Activated CD8-positive, alpha-beta T cell treated with anti-CD3 and anti-CD28 coated beads, Interleukin-2, amount 10 ng/mL, durations not matched to agents 7 days and 5 days (primary cell): ENCODE measurements at regions not wholly inside any gene's neighbourhood (a gene's known extent, or its start where the extent isn't known, plus 50 kb on each side); places are given as distances from the start of the nearest gene placed in this dataset.

Experiments
- ATAC-seq: fragments of 150-1000 bp; cut with Tn5 transposase; one replicate; pipeline ENCODE4 v1.10.0; 2021; ENCODE audit warnings: moderate library complexity
- CTCF ChIA-PET: fragments of 350-600 bp; sonication (Branson Sonifier 250); formaldehyde crosslinking; loops from one replicate; lab custom pipeline; 2021; ENCODE audit warnings: antibody characterized with exemption; lab: Charles Lee
- POLR2A ChIA-PET: fragments of 350-600 bp; sonication (Branson Sonifier 250); formaldehyde crosslinking; loops from one replicate; lab custom pipeline; 2021; ENCODE audit warnings: antibody characterized with exemption; lab: Charles Lee
- DNase-seq: peaks from one replicate; pipeline ENCODE4 v3.0.0-alpha.2; 2020
- H3K27ac Mint-ChIP-seq: one replicate; pipeline ENCODE4 v1.8.0; 2021; ENCODE audit warnings: mild to moderate bottlenecking, mixed read lengths
- H3K27me3 Mint-ChIP-seq: one replicate; pipeline ENCODE4 v1.8.0; 2021; ENCODE audit warnings: low read depth, mixed read lengths
- H3K36me3 Mint-ChIP-seq: one replicate; pipeline ENCODE4 v1.8.0; 2021; ENCODE audit warnings: low read depth, mixed read lengths
- H3K4me1 Mint-ChIP-seq: one replicate; pipeline ENCODE4 v1.8.0; 2021; ENCODE audit warnings: low read depth, mixed read lengths
- H3K4me3 Mint-ChIP-seq: one replicate; pipeline ENCODE4 v1.8.0; 2021; ENCODE audit warnings: mild to moderate bottlenecking, mixed read lengths
- H3K9me3 Mint-ChIP-seq: one replicate; pipeline ENCODE4 v1.8.0; 2022; ENCODE audit warnings: mixed read lengths; ENCODE audit not compliant: insufficient read depth

GRCh38 chr15:47523681-47524475, 193.4 kb upstream of the SEMA6D start:
- ATAC-seq (no peak), DNase-seq (no peak)
- Mint-ChIP-seq H3K9me3 (peaks cover 3% of the 10 kb centered on the region), H3K27ac (no peak overlapping the region), H3K36me3 (no peaks in the 10 kb centered on the region), H3K27me3 (no peaks in the 10 kb centered on the region), H3K4me3 (no peak overlapping the region), H3K4me1 (no peaks in the 10 kb centered on the region)
- ChIA-PET POLR2A (interaction anchor here (0.6 kb wide), 1 partner anchor 790 kb away, joined by 3 read pairs; no protein-coding TSS in a partner anchor), CTCF (no interaction called here)

- POLR2A ChIA-PET: no interaction called here
- H3K4me3 Mint-ChIP-seq: no peak overlapping the region
- ATAC-seq (no peak), DNase-seq (no peak)
- no peaks in the 10 kb centered on the region for H3K27me3 Mint-ChIP-seq
- H3K36me3 Mint-ChIP-seq: no peaks in the 10 kb centered on the region
- no peak overlapping the region for H3K27ac Mint-ChIP-seq
- H3K9me3 Mint-ChIP-seq: no peaks in the 10 kb centered on the region
- CTCF ChIA-PET: no interaction called here
- H3K4me1 Mint-ChIP-seq: no peaks in the 10 kb centered on the region
These were observed 188.1 kb upstream of the SEMA6D start for GRCh38 chr15:47529241-47529640.

- Mint-ChIP-seq H3K36me3 (no peaks in the 10 kb centered on the region), H3K27me3 (no peaks in the 10 kb centered on the region), H3K4me1 (no peaks in the 10 kb centered on the region), H3K4me3 (no peak overlapping the region), H3K9me3 (no peaks in the 10 kb centered on the region), H3K27ac (no peak overlapping the region)
- CTCF ChIA-PET: no interaction called here
- no peak for ATAC-seq
- no peak for DNase-seq
- POLR2A ChIA-PET: no interaction called here
These were observed 182.6 kb upstream of the SEMA6D start for GRCh38 chr15:47534673-47535072.

GRCh38 chr15:47541562-47541961, 175.7 kb upstream of the SEMA6D start:
- ATAC-seq (no peak), DNase-seq (no peak)
- Mint-ChIP-seq H3K36me3 (no peaks in the 10 kb centered on the region), H3K4me3 (no peak overlapping the region), H3K9me3 (peaks cover 6% of the 10 kb centered on the region), H3K27ac (no peak overlapping the region), H3K4me1 (no peaks in the 10 kb centered on the region), H3K27me3 (no peaks in the 10 kb centered on the region)
- POLR2A ChIA-PET: no interaction called here
- CTCF ChIA-PET: no interaction called here

- no peak for ATAC-seq
- ChIA-PET POLR2A (no interaction called here), CTCF (no interaction called here)
- Mint-ChIP-seq H3K36me3 (no peaks in the 10 kb centered on the region), H3K27me3 (no peaks in the 10 kb centered on the region), H3K9me3 (peaks cover 6% of the 10 kb centered on the region), H3K4me3 (no peak overlapping the region), H3K4me1 (no peaks in the 10 kb centered on the region), H3K27ac (no peak overlapping the region)
- no peak for DNase-seq
These were observed 174.9 kb upstream of the SEMA6D start for GRCh38 chr15:47542312-47542989.

GRCh38 chr15:47548231-47548630, 169.1 kb upstream of the SEMA6D start:
- no peak overlapping the region for H3K27ac Mint-ChIP-seq
- no peaks in the 10 kb centered on the region for H3K4me1 Mint-ChIP-seq

GRCh38 chr15:47548986-47549385, 168.3 kb upstream of the SEMA6D start:
- no peak overlapping the region for H3K27ac Mint-ChIP-seq
- H3K27me3 Mint-ChIP-seq: no peaks in the 10 kb centered on the region
- H3K4me3 Mint-ChIP-seq: no peak overlapping the region
- H3K9me3 Mint-ChIP-seq: no peaks in the 10 kb centered on the region
- no peaks in the 10 kb centered on the region for H3K36me3 Mint-ChIP-seq
- DNase-seq (no peak), ATAC-seq (no peak)
- H3K4me1 Mint-ChIP-seq: no peaks in the 10 kb centered on the region
- POLR2A ChIA-PET: no interaction called here
- CTCF ChIA-PET: no interaction called here

More at GRCh38 chr15:47548231-47548630, 169.1 kb upstream of the SEMA6D start:
- H3K27me3 Mint-ChIP-seq: no peaks in the 10 kb centered on the region
- ATAC-seq (no peak), DNase-seq (no peak)
- CTCF ChIA-PET: no interaction called here
- no peaks in the 10 kb centered on the region for H3K36me3 Mint-ChIP-seq
- H3K9me3 Mint-ChIP-seq: peaks cover 5% of the 10 kb centered on the region
- H3K4me3 Mint-ChIP-seq: no peak overlapping the region
- POLR2A ChIA-PET: no interaction called here

GRCh38 chr15:47551079-47551478, 166.2 kb upstream of the SEMA6D start:
- no peaks in the 10 kb centered on the region for H3K36me3 Mint-ChIP-seq
- ChIA-PET POLR2A (no interaction called here), CTCF (no interaction called here)
- H3K9me3 Mint-ChIP-seq: no peaks in the 10 kb centered on the region
- H3K27me3 Mint-ChIP-seq: no peaks in the 10 kb centered on the region
- no peak overlapping the region for H3K27ac Mint-ChIP-seq
- no peak for ATAC-seq
- no peaks in the 10 kb centered on the region for H3K4me1 Mint-ChIP-seq
- no peak for DNase-seq
- no peak overlapping the region for H3K4me3 Mint-ChIP-seq

GRCh38 chr15:47551546-47551945, 165.8 kb upstream of the SEMA6D start:
- CTCF ChIA-PET: no interaction called here
- POLR2A ChIA-PET: no interaction called here
- Mint-ChIP-seq H3K4me3 (no peak overlapping the region), H3K9me3 (no peaks in the 10 kb centered on the region), H3K4me1 (no peaks in the 10 kb centered on the region), H3K27ac (no peak overlapping the region), H3K27me3 (no peaks in the 10 kb centered on the region), H3K36me3 (no peaks in the 10 kb centered on the region)
- ATAC-seq (no peak), DNase-seq (no peak)

GRCh38 chr15:47552978-47553608, 164.2 kb upstream of the SEMA6D start:
- ATAC-seq: no peak
- Mint-ChIP-seq H3K36me3 (no peaks in the 10 kb centered on the region), H3K27ac (no peak overlapping the region), H3K27me3 (no peaks in the 10 kb centered on the region), H3K4me3 (no peak overlapping the region), H3K4me1 (no peaks in the 10 kb centered on the region), H3K9me3 (no peaks in the 10 kb centered on the region)
- DNase-seq: no peak
- ChIA-PET POLR2A (no interaction called here), CTCF (no interaction called here)

- Mint-ChIP-seq H3K27me3 (no peaks in the 10 kb centered on the region), H3K27ac (no peak overlapping the region), H3K36me3 (no peaks in the 10 kb centered on the region), H3K4me3 (no peak overlapping the region), H3K9me3 (no peaks in the 10 kb centered on the region), H3K4me1 (no peaks in the 10 kb centered on the region)
- ChIA-PET CTCF (no interaction called here), POLR2A (no interaction called here)
- ATAC-seq (no peak), DNase-seq (no peak)
These were observed 163.4 kb upstream of the SEMA6D start for GRCh38 chr15:47553947-47554346.

- ATAC-seq (no peak), DNase-seq (no peak)
- Mint-ChIP-seq H3K27ac (no peak overlapping the region), H3K36me3 (no peaks in the 10 kb centered on the region), H3K4me1 (no peaks in the 10 kb centered on the region), H3K4me3 (no peak overlapping the region), H3K27me3 (no peaks in the 10 kb centered on the region), H3K9me3 (peaks cover 7% of the 10 kb centered on the region)
- ChIA-PET CTCF (no interaction called here), POLR2A (no interaction called here)
These were observed 156.2 kb upstream of the SEMA6D start for GRCh38 chr15:47561102-47561501.
